Activated naive CD8-positive, alpha-beta T cell (primary cell): ENCODE measurements at regions not wholly inside any gene's neighbourhood (a gene's known extent, or its start where the extent isn't known, plus 50 kb on each side); places are given as distances from the start of the nearest gene placed in this dataset.

Experiments
- H3K27ac Mint-ChIP-seq: one replicate; pipeline ENCODE4 v1.8.0; 2021; ENCODE audit warnings: mixed read lengths
- H3K27me3 Mint-ChIP-seq: one replicate; pipeline ENCODE4 v1.8.0; 2021; ENCODE audit warnings: mixed read lengths
- H3K36me3 Mint-ChIP-seq: one replicate; pipeline ENCODE4 v1.8.0; 2021; ENCODE audit warnings: mixed read lengths
- H3K4me1 Mint-ChIP-seq: one replicate; pipeline ENCODE4 v1.8.0; 2021; ENCODE audit warnings: low read depth, mixed read lengths
- H3K4me3 Mint-ChIP-seq: one replicate; pipeline ENCODE4 v1.8.0; 2021; ENCODE audit warnings: mild to moderate bottlenecking, mixed read lengths
- H3K9me3 Mint-ChIP-seq: one replicate; pipeline ENCODE4 v1.8.0; 2021; ENCODE audit warnings: low read depth, mixed read lengths

DNA sequence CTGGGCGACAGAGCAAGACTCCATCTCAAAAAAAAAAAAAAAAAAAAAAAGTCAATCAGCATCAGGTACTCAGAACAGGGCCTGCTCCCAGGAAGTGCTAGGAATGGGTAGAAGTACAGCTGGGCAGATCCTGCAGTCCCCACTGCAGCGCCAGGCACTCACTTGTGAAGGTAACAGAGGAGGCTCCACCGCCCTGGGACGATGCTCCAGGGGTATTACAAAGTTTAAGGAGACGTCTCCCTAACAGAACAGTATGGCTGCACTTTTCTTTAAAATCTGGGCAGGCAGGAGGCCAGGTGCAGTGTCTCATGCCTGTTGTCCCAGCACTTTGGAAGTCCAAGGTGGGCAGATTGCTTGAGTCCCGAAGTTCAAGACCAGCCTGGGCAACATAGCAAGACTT is 1449.0 kb downstream of the BRD1 start:
- H3K9me3 Mint-ChIP-seq, result no peaks in the 10 kb centered on the region
- no peaks in the 10 kb centered on the region for H3K4me1 Mint-ChIP-seq
- H3K27ac Mint-ChIP-seq, result no peak overlapping the region
- H3K36me3 Mint-ChIP-seq, result no peaks in the 10 kb centered on the region
- peaks cover 2% of the 10 kb centered on the region for H3K27me3 Mint-ChIP-seq
- no peak overlapping the region for H3K4me3 Mint-ChIP-seq

DNA sequence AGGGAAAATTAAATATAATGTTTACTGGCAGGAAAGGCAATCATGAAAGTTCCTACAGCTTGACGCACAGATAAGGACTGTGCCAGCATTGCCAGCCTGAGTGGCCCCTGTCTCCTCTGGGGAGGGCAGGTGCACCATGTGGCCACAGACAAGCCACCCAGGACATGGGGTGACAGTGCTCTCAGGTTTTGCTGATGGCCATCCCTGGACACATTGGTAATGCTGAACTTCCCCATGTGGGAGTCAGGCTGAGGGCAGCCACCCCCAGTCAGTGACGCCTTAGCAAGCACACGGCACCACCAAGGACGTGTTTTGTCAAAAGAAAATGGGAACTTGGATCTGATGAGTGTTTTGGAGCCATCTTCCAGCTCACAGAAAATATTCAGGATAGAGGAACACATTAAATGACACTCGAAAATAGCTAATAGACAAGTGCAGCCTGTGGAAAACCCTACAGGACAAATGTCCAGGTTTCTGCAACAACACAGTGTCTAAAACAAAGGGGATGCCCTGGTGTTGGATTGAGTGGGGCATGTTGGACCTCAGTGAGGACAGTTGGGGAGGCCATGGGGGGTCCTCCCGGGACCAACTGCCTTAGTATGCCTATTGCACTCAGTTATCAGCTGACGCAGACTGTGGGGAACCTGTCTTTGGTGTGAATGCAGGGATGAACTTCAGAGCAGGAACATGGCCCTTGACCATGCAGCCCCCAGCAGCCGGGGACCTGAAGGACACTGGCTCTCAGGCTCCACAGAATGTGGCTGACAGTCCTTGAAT is 1450.5 kb downstream of the BRD1 start:
- no peak overlapping the region for H3K4me3 Mint-ChIP-seq
- H3K27ac Mint-ChIP-seq, result no peak overlapping the region
- H3K4me1 Mint-ChIP-seq, result no peaks in the 10 kb centered on the region
- H3K27me3 Mint-ChIP-seq, result peaks cover 2% of the 10 kb centered on the region
- H3K36me3 Mint-ChIP-seq, result no peaks in the 10 kb centered on the region
- H3K9me3 Mint-ChIP-seq, result no peaks in the 10 kb centered on the region

- H3K9me3 Mint-ChIP-seq, result no peaks in the 10 kb centered on the region
- no peaks in the 10 kb centered on the region for H3K36me3 Mint-ChIP-seq
- no peak overlapping the region for H3K27ac Mint-ChIP-seq
- H3K27me3 Mint-ChIP-seq, result peaks cover 2% of the 10 kb centered on the region
- no peaks in the 10 kb centered on the region for H3K4me1 Mint-ChIP-seq
- H3K4me3 Mint-ChIP-seq, result no peak overlapping the region
These were observed 1451.2 kb downstream of the BRD1 start for GRCh38 chr22:48376428-48376827.

DNA sequence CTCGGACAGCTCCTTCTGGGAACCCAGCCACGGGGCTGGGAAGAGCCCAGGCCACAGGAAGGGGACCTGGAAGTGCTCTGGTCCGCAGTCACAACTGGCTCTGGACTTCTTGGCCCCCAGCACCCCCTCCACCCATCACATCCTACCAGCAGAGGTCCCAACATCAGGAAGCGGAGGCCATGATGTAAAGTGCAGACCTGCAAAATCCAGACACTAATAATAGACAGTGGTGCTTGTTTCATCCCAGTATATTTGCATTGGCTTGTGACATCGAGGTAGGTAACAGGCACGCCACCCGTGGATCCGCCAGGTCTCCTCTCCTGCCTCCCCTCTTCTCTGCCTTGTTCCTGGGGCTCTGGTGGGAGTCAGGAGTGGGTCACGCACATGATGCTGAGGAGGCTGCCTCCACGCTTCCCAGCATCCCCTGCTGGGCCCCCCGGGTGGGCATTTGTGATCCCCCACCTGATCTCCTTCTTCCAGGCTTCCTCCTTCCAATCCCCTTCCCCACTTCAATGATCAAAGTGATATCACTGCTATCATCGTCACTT is 1454.0 kb downstream of the BRD1 start:
- Mint-ChIP-seq H3K4me1 (no peaks in the 10 kb centered on the region), H3K9me3 (no peaks in the 10 kb centered on the region), H3K4me3 (no peak overlapping the region), H3K36me3 (no peaks in the 10 kb centered on the region), H3K27ac (no peak overlapping the region), H3K27me3 (peaks cover 2% of the 10 kb centered on the region)

- Mint-ChIP-seq H3K4me3 (no peak overlapping the region), H3K36me3 (no peaks in the 10 kb centered on the region), H3K27me3 (peaks cover 2% of the 10 kb centered on the region), H3K4me1 (no peaks in the 10 kb centered on the region), H3K27ac (no peak overlapping the region), H3K9me3 (no peaks in the 10 kb centered on the region)
These were observed 1455.3 kb downstream of the BRD1 start for GRCh38 chr22:48372390-48372789.

GRCh38 chr22:48371391-48371790 is 1456.3 kb downstream of the BRD1 start:
- Mint-ChIP-seq H3K4me1 (no peaks in the 10 kb centered on the region), H3K27me3 (peaks cover 2% of the 10 kb centered on the region), H3K27ac (no peak overlapping the region), H3K4me3 (no peak overlapping the region), H3K36me3 (no peaks in the 10 kb centered on the region), H3K9me3 (no peaks in the 10 kb centered on the region)

GRCh38 chr22:48370508-48371325 is 1457.0 kb downstream of the BRD1 start:
- no peaks in the 10 kb centered on the region for H3K4me1 Mint-ChIP-seq
- H3K4me3 Mint-ChIP-seq, result no peak overlapping the region
- H3K27ac Mint-ChIP-seq, result no peak overlapping the region
- H3K9me3 Mint-ChIP-seq, result no peaks in the 10 kb centered on the region
- peaks cover 2% of the 10 kb centered on the region for H3K27me3 Mint-ChIP-seq
- no peaks in the 10 kb centered on the region for H3K36me3 Mint-ChIP-seq

- Mint-ChIP-seq H3K9me3 (no peaks in the 10 kb centered on the region), H3K4me3 (no peak overlapping the region), H3K27ac (no peak overlapping the region), H3K27me3 (peaks cover 2% of the 10 kb centered on the region), H3K4me1 (no peaks in the 10 kb centered on the region), H3K36me3 (no peaks in the 10 kb centered on the region)
These were observed 1457.7 kb downstream of the BRD1 start for GRCh38 chr22:48369789-48370507.

- H3K36me3 Mint-ChIP-seq, result no peaks in the 10 kb centered on the region
- H3K9me3 Mint-ChIP-seq, result no peaks in the 10 kb centered on the region
- H3K27ac Mint-ChIP-seq, result no peak overlapping the region
- no peak overlapping the region for H3K4me3 Mint-ChIP-seq
- no peaks in the 10 kb centered on the region for H3K4me1 Mint-ChIP-seq
- H3K27me3 Mint-ChIP-seq, result peaks cover 1% of the 10 kb centered on the region
These were observed 1458.6 kb downstream of the BRD1 start for GRCh38 chr22:48368975-48369525.

DNA sequence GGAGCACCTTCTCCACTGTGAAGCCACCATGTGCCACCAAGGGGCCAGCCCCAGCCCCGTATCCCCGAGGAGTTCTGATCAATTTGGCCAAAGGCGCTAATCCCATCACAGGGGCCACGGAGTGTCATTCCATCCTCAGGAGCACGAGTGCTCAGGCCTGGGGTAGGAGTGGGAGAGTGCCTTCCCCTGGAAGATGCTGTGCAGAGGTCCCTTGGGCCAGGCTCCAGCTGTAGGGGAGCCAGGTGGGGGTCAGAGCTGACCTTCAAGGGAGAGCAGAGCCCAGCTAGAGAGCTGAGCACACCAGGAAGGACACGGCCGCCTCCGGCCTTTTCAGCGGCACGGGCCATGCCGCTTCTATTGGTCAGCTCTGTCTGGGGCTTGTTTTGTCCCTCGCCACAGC is 1459.9 kb downstream of the BRD1 start:
- Mint-ChIP-seq H3K9me3 (no peaks in the 10 kb centered on the region), H3K27ac (no peak overlapping the region), H3K27me3 (no peaks in the 10 kb centered on the region), H3K36me3 (no peaks in the 10 kb centered on the region), H3K4me1 (no peaks in the 10 kb centered on the region), H3K4me3 (no peak overlapping the region)

DNA sequence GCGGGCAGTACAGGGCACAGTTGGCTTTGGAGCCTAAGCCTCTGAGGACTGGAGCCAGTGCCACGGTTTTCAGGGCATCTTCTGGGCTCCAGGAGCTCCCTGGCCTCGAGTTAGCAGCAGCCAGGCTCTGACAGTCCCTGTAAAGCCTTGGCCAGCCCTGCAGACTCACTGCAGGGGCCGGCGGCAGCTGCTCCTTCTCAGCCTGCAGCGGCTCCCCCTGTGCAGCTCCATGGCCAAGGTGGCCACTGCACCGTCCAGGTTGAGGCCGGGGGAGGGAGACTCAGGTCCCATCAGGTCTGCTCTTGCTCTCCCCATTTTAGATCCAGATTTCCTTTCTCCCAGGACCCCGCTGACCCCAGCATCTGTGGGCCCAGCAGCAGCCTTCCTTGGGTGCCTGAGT is 1461.1 kb downstream of the BRD1 start:
- Mint-ChIP-seq H3K27ac (no peak overlapping the region), H3K27me3 (no peaks in the 10 kb centered on the region), H3K4me1 (no peaks in the 10 kb centered on the region), H3K36me3 (no peaks in the 10 kb centered on the region), H3K4me3 (no peak overlapping the region), H3K9me3 (no peaks in the 10 kb centered on the region)

DNA sequence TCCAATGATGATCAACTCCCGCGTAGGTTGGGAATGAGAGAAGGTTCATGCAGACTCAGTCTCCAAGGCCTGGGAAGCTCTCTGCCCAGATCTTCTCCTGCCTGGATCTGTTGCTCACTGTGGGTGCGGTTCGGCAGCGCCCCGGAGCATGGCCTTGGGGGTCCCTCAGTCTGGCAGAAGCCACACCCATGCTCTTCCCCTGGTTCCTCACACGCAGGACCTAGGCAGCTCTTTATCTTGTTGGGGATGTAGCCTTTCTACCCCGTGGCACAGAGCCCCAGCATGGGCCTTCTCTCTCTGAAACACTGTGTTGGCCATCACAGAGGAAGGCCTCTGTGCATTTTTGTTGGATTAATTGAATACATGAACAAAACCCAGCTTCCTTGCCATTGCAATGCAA is 1461.6 kb downstream of the BRD1 start:
- H3K4me3 Mint-ChIP-seq, result no peak overlapping the region
- H3K4me1 Mint-ChIP-seq, result no peaks in the 10 kb centered on the region
- no peaks in the 10 kb centered on the region for H3K36me3 Mint-ChIP-seq
- H3K9me3 Mint-ChIP-seq, result no peaks in the 10 kb centered on the region
- no peak overlapping the region for H3K27ac Mint-ChIP-seq
- no peaks in the 10 kb centered on the region for H3K27me3 Mint-ChIP-seq

- no peaks in the 10 kb centered on the region for H3K36me3 Mint-ChIP-seq
- no peak overlapping the region for H3K27ac Mint-ChIP-seq
These were observed 1462.3 kb downstream of the BRD1 start for GRCh38 chr22:48365386-48365785.

GRCh38 chr22:48362721-48363404 is 1464.8 kb downstream of the BRD1 start:
- Mint-ChIP-seq H3K4me1 (no peaks in the 10 kb centered on the region), H3K4me3 (no peak overlapping the region), H3K9me3 (no peaks in the 10 kb centered on the region), H3K27ac (no peak overlapping the region), H3K36me3 (no peaks in the 10 kb centered on the region), H3K27me3 (no peaks in the 10 kb centered on the region)

More at GRCh38 chr22:48365386-48365785, 1462.3 kb downstream of the BRD1 start:
- Mint-ChIP-seq H3K27me3 (no peaks in the 10 kb centered on the region), H3K9me3 (no peaks in the 10 kb centered on the region), H3K4me1 (no peaks in the 10 kb centered on the region), H3K4me3 (no peak overlapping the region)
